H1 (cell line): ENCODE measurements at regions not wholly inside any gene's neighbourhood (a gene's known extent, or its start where the extent isn't known, plus 50 kb on each side); places are given as distances from the start of the nearest gene placed in this dataset.

Experiments used
- POU5F1 ChIP-seq: IDR thresholded peaks from 2 replicates; pipeline ENCODE4 v1.6.1; 2011; ENCODE audit warnings: low read depth, mild to moderate bottlenecking, low read length, moderate library complexity
- RXRA ChIP-seq: IDR thresholded peaks from 2 replicates; pipeline ENCODE4 v1.6.1; 2011; ENCODE audit warnings: low read depth, mild to moderate bottlenecking, low read length, moderate library complexity; ENCODE audit not compliant: insufficient read depth
- SP4 ChIP-seq: IDR thresholded peaks from 2 replicates; pipeline ENCODE4 v1.6.1; 2012; ENCODE audit warnings: low read length, inconsistent platforms

GRCh38 chr2:226407135-226407534, 392.5 kb downstream of the IRS1 start (continued):
- no peak for TF ChIP-seq SP4
- no peak for TF ChIP-seq POU5F1
- TF ChIP-seq RXRA, result no peak
